ENCODE measurements at regions not wholly inside any gene's neighbourhood (a gene's known extent, or its start where the extent isn't known, plus 50 kb on each side); places are given as distances from the start of the nearest gene placed in this dataset.
A peak's percentile ranks its signal among the peaks of the same experiment; 100 is the strongest.
"Not testable (repeated sequence)": the region's sequence is repeated elsewhere in the genome, so short reads cannot be mapped to it uniquely, and the experiment has no call there.

GRCh38 chr4:123005126-123005525 is 82.7 kb upstream of the NUDT6 start:
- H3K27me3 ChIP-seq (ENCODE audit: control insufficient read depth in 2 of 2, insufficient read depth in 2 of 2, low read length in 2 of 2); H3K4me3 ChIP-seq (replicated peaks in 1 of 3; ENCODE audit: low read depth in 2 of 3, low read length in 3 of 3); H3K4me2 ChIP-seq (replicated peaks; ENCODE audit: extremely low read depth, low read length, poor library complexity, severe bottlenecking); H3K79me2 ChIP-seq (ENCODE audit: insufficient read depth, low read length); H3K27ac ChIP-seq (ENCODE audit: low read depth in 1 of 2, low read length in 2 of 2); H3K4me3 Mint-ChIP-seq; H4K20me1 ChIP-seq (ENCODE audit: insufficient read depth, low read length); H3K27me3 Mint-ChIP-seq (ENCODE audit: low read depth in 3 of 3); H3K36me3 ChIP-seq (replicated peaks in 1 of 2; ENCODE audit: control insufficient read depth in 1 of 2, insufficient read depth in 2 of 2, low read length in 2 of 2); H3K9ac ChIP-seq (ENCODE audit: insufficient read depth, low read length, poor library complexity, severe bottlenecking); H2AFZ ChIP-seq (ENCODE audit: insufficient read depth, low read depth, low read length, poor library complexity, severe bottlenecking); DNase-seq; H3K4me1 ChIP-seq (ENCODE audit: control insufficient read depth in 1 of 2, insufficient read depth in 2 of 2, low read length in 2 of 2); intact Hi-C loops (cut with micrococcal nuclease); H3K4me1 Mint-ChIP-seq: not testable (repeated sequence)
- H3K36me3 Mint-ChIP-seq = peaks cover 33 to 57% of the 10 kb centered on the region in 2 donors
- H3K9me3 Mint-ChIP-seq = peaks cover 14 to 33% (median 23%) of the 10 kb centered on the region in 7 donors
- peaks cover 0 to 11% of the 10 kb centered on the region in 2 donors for H3K9me3 ChIP-seq (replicated peaks in 1 of 2; ENCODE audit: control insufficient read depth in 1 of 2, insufficient read depth in 1 of 2, low read length in 2 of 2)
- WGBS (ENCODE audit: insufficient coverage) = 50% methylated on average over 2 of the region's 3 CpGs
- peak overlapping the region in 1 of 7 donors; percentile 41 for H3K27ac Mint-ChIP-seq

GRCh38 chr4:123007679-123008078 is 85.3 kb upstream of the NUDT6 start:
- no peak overlapping the region for H3K27ac ChIP-seq (ENCODE audit: low read depth in 1 of 2, low read length in 2 of 2)
- no peaks in the 10 kb centered on the region for H3K4me1 ChIP-seq (ENCODE audit: control insufficient read depth in 1 of 2, insufficient read depth in 2 of 2, low read length in 2 of 2)
- H3K27me3 Mint-ChIP-seq (ENCODE audit: low read depth in 3 of 3) = peaks cover 0 to 3% (median 0%) of the 10 kb centered on the region in 3 donors
- H3K36me3 Mint-ChIP-seq = peaks cover 29 to 60% of the 10 kb centered on the region in 2 donors
- no peak overlapping the region for H3K27ac Mint-ChIP-seq
- no peak overlapping the region for H3K9ac ChIP-seq (ENCODE audit: insufficient read depth, low read length, poor library complexity, severe bottlenecking)
- H3K4me3 Mint-ChIP-seq = no peak overlapping the region
- H3K79me2 ChIP-seq (ENCODE audit: insufficient read depth, low read length) = no peaks in the 10 kb centered on the region
- intact Hi-C loops (cut with micrococcal nuclease) = no loop called here
- H2AFZ ChIP-seq (ENCODE audit: insufficient read depth, low read depth, low read length, poor library complexity, severe bottlenecking) = no peak overlapping the region
- no peak overlapping the region for H3K4me2 ChIP-seq (replicated peaks; ENCODE audit: extremely low read depth, low read length, poor library complexity, severe bottlenecking)
- TF ChIP-seq, protein P1, sequence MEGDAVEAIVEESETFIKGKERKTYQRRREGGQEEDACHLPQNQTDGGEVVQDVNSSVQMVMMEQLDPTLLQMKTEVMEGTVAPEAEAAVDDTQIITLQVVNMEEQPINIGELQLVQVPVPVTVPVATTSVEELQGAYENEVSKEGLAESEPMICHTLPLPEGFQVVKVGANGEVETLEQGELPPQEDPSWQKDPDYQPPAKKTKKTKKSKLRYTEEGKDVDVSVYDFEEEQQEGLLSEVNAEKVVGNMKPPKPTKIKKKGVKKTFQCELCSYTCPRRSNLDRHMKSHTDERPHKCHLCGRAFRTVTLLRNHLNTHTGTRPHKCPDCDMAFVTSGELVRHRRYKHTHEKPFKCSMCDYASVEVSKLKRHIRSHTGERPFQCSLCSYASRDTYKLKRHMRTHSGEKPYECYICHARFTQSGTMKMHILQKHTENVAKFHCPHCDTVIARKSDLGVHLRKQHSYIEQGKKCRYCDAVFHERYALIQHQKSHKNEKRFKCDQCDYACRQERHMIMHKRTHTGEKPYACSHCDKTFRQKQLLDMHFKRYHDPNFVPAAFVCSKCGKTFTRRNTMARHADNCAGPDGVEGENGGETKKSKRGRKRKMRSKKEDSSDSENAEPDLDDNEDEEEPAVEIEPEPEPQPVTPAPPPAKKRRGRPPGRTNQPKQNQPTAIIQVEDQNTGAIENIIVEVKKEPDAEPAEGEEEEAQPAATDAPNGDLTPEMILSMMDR (IDR thresholded peaks at IDR 0.05) = no peak
- H3K9me3 Mint-ChIP-seq = peaks cover 15 to 36% (median 24%) of the 10 kb centered on the region in 7 donors
- H3K9me3 ChIP-seq (replicated peaks in 1 of 2; ENCODE audit: control insufficient read depth in 1 of 2, insufficient read depth in 1 of 2, low read length in 2 of 2) = peaks cover 0 to 11% of the 10 kb centered on the region in 2 donors
- H4K20me1 ChIP-seq (ENCODE audit: insufficient read depth, low read length) = no peaks in the 10 kb centered on the region
- no peaks in the 10 kb centered on the region for H3K27me3 ChIP-seq (ENCODE audit: control insufficient read depth in 2 of 2, insufficient read depth in 2 of 2, low read length in 2 of 2)
- H3K36me3 ChIP-seq (replicated peaks in 1 of 2; ENCODE audit: control insufficient read depth in 1 of 2, insufficient read depth in 2 of 2, low read length in 2 of 2) = peaks cover 0 to 3% of the 10 kb centered on the region in 2 donors
- H3K4me3 ChIP-seq (replicated peaks in 1 of 3; ENCODE audit: low read depth in 2 of 3, low read length in 3 of 3) = no peak overlapping the region
- no peaks in the 10 kb centered on the region for H3K4me1 Mint-ChIP-seq
- DNase-seq = no peak

DNA sequence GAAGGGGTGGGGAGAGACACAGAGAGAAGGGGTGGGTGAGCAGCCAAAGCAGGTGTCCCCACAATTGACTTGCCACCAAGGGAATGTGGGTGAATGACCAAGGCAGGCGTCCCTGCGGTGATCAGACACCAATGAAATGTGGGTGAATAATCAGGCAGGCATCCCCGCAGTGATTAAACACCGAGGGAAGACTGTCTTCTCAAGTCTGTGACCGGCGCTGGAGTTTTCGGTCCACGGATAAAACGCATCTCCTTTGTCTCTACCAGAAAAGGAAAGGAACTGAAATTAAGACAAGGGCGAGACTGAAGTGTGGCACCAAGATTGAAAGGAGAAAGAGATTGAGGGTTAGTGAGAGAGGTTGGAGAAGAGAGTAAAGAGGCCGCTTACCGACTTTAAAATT is 90.0 kb upstream of the NUDT6 start:
- H3K79me2 ChIP-seq (ENCODE audit: insufficient read depth, low read length); H3K36me3 ChIP-seq (replicated peaks in 1 of 2; ENCODE audit: control insufficient read depth in 1 of 2, insufficient read depth in 2 of 2, low read length in 2 of 2); H3K4me1 ChIP-seq (ENCODE audit: control insufficient read depth in 1 of 2, insufficient read depth in 2 of 2, low read length in 2 of 2); H3K27ac ChIP-seq (ENCODE audit: low read depth in 1 of 2, low read length in 2 of 2); H3K4me3 Mint-ChIP-seq; intact Hi-C loops (cut with micrococcal nuclease); H3K9ac ChIP-seq (ENCODE audit: insufficient read depth, low read length, poor library complexity, severe bottlenecking); H2AFZ ChIP-seq (ENCODE audit: insufficient read depth, low read depth, low read length, poor library complexity, severe bottlenecking); H3K4me3 ChIP-seq (replicated peaks in 1 of 3; ENCODE audit: low read depth in 2 of 3, low read length in 3 of 3); H3K9me3 ChIP-seq (replicated peaks in 1 of 2; ENCODE audit: control insufficient read depth in 1 of 2, insufficient read depth in 1 of 2, low read length in 2 of 2); H3K4me1 Mint-ChIP-seq; H3K4me2 ChIP-seq (replicated peaks; ENCODE audit: extremely low read depth, low read length, poor library complexity, severe bottlenecking); H3K27ac Mint-ChIP-seq; H4K20me1 ChIP-seq (ENCODE audit: insufficient read depth, low read length); H3K27me3 Mint-ChIP-seq (ENCODE audit: low read depth in 3 of 3); DNase-seq; H3K27me3 ChIP-seq (ENCODE audit: control insufficient read depth in 2 of 2, insufficient read depth in 2 of 2, low read length in 2 of 2): not testable (repeated sequence)
- H3K36me3 Mint-ChIP-seq = peaks cover 13 to 32% of the 10 kb centered on the region in 2 donors
- 97% methylated on average over 9 of the region's 12 CpGs for WGBS (ENCODE audit: insufficient coverage)
- peaks cover 5 to 16% (median 13%) of the 10 kb centered on the region in 7 donors for H3K9me3 Mint-ChIP-seq
